ENCODE measurements at regions not wholly inside any gene's neighbourhood (a gene's known extent, or its start where the extent isn't known, plus 50 kb on each side); places are given as distances from the start of the nearest gene placed in this dataset.
"Not testable (repeated sequence)": the region's sequence is repeated elsewhere in the genome, so short reads cannot be mapped to it uniquely, and the experiment has no call there.

GRCh38 chr3:95733336-95733735 is 1081.1 kb upstream of the EPHA6 start:
- no peaks in the 10 kb centered on the region for H3K36me3 ChIP-seq (ENCODE audit: control insufficient read depth, low read length)
- no peaks in the 10 kb centered on the region for H3K79me2 ChIP-seq (ENCODE audit: control insufficient read depth, low read length)
- TF ChIP-seq, protein P1, sequence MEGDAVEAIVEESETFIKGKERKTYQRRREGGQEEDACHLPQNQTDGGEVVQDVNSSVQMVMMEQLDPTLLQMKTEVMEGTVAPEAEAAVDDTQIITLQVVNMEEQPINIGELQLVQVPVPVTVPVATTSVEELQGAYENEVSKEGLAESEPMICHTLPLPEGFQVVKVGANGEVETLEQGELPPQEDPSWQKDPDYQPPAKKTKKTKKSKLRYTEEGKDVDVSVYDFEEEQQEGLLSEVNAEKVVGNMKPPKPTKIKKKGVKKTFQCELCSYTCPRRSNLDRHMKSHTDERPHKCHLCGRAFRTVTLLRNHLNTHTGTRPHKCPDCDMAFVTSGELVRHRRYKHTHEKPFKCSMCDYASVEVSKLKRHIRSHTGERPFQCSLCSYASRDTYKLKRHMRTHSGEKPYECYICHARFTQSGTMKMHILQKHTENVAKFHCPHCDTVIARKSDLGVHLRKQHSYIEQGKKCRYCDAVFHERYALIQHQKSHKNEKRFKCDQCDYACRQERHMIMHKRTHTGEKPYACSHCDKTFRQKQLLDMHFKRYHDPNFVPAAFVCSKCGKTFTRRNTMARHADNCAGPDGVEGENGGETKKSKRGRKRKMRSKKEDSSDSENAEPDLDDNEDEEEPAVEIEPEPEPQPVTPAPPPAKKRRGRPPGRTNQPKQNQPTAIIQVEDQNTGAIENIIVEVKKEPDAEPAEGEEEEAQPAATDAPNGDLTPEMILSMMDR (IDR thresholded peaks at IDR 0.05; ENCODE audit: low read depth, low read length, poor library complexity, severe bottlenecking): no peak
- TF ChIP-seq EZH2phosphoT487 (IDR thresholded peaks at IDR 0.05; ENCODE audit: borderline replicate concordance, low read length): no peak
- H3K9me3 ChIP-seq (ENCODE audit: control insufficient read depth, insufficient read depth, low read length): no peaks in the 10 kb centered on the region
- H3K4me2 ChIP-seq (ENCODE audit: low read length): no peak overlapping the region
- no peaks in the 10 kb centered on the region for H3K9me2 ChIP-seq (replicated peaks; ENCODE audit: control insufficient read depth, low read length)
- H3K27me3 ChIP-seq (ENCODE audit: control insufficient read depth, low read length): no peaks in the 10 kb centered on the region
- H3K4me3 ChIP-seq (ENCODE audit: low read length): no peak overlapping the region
- H3F3A ChIP-seq (ENCODE audit: control insufficient read depth, insufficient read depth): no peaks in the 10 kb centered on the region
- H3K27ac ChIP-seq (ENCODE audit: low read depth, low read length): no peak overlapping the region
- no peaks in the 10 kb centered on the region for H4K20me1 ChIP-seq (ENCODE audit: control insufficient read depth, insufficient read depth, low read depth, low read length)
- H3K4me1 ChIP-seq (ENCODE audit: control insufficient read depth, low read length): no peaks in the 10 kb centered on the region

- Histone ChIP-seq H3K9me2 (replicated peaks; ENCODE audit: control insufficient read depth, low read length) (no peaks in the 10 kb centered on the region), H3K36me3 (ENCODE audit: control insufficient read depth, low read length) (no peaks in the 10 kb centered on the region), H3K4me3 (ENCODE audit: low read length) (no peak overlapping the region), H3K9me3 (ENCODE audit: control insufficient read depth, insufficient read depth, low read length) (no peaks in the 10 kb centered on the region), H3F3A (ENCODE audit: control insufficient read depth, insufficient read depth) (no peaks in the 10 kb centered on the region), H3K4me1 (ENCODE audit: control insufficient read depth, low read length) (no peaks in the 10 kb centered on the region), H3K27ac (ENCODE audit: low read depth, low read length) (no peak overlapping the region), H4K20me1 (ENCODE audit: control insufficient read depth, insufficient read depth, low read depth, low read length) (no peaks in the 10 kb centered on the region), H3K4me2 (ENCODE audit: low read length) (no peak overlapping the region), H3K79me2 (ENCODE audit: control insufficient read depth, low read length) (no peaks in the 10 kb centered on the region), H3K27me3 (ENCODE audit: control insufficient read depth, low read length) (no peaks in the 10 kb centered on the region)
- TF ChIP-seq, protein P1 (IDR thresholded peaks at IDR 0.05; ENCODE audit: low read depth, low read length, poor library complexity, severe bottlenecking): no peak
These were observed 1076.3 kb upstream of the EPHA6 start for GRCh38 chr3:95738045-95738444.

DNA sequence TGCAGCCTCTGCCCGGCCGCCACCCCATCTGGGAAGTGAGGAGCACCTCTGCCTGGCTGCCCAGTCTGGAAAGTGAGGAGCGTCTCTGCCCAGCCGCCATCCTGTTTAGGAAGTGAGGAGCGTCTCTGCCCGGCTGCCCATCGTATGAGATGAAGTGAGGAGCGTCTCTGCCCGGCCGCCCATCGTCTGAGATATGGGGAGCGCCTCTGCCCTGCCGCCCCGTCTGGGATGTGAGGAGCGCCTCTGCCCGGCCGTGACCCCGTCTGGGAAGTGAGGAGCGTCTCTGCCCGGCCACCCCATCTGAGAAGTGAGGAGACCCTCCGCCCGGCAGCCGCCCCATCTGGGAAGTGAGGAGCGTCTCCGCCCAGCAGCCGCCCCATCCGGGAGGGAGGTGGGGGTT is 1069.5 kb upstream of the EPHA6 start:
- H3K79me2 ChIP-seq (ENCODE audit: control insufficient read depth, low read length); H3K4me2 ChIP-seq (ENCODE audit: low read length); H3K36me3 ChIP-seq (ENCODE audit: control insufficient read depth, low read length); H3K9me2 ChIP-seq (replicated peaks; ENCODE audit: control insufficient read depth, low read length); H3K9me3 ChIP-seq (ENCODE audit: control insufficient read depth, insufficient read depth, low read length); H3F3A ChIP-seq (ENCODE audit: control insufficient read depth, insufficient read depth); H4K20me1 ChIP-seq (ENCODE audit: control insufficient read depth, insufficient read depth, low read depth, low read length); H3K4me1 ChIP-seq (ENCODE audit: control insufficient read depth, low read length); H3K27me3 ChIP-seq (ENCODE audit: control insufficient read depth, low read length); H3K27ac ChIP-seq (ENCODE audit: low read depth, low read length); H3K4me3 ChIP-seq (ENCODE audit: low read length): not testable (repeated sequence)

DNA sequence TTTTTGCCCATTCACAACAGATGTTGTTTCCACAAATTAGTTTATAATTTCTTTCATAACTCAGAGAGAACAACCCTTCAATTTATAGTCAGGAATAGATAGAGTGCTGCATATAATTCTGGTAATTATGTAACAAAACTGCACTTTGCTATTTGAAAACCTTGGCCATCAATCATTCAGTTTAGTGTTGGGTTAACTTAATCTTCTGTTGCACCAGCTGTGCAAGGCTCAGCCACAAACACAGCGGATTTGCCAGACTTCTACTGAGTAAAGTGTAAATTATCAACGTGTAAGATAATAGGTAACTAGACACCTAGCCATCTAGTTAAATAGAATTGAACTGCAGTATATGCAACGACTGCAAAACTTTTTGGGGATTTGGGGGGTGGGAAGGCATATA is 1064.3 kb upstream of the EPHA6 start:
- no peak overlapping the region for H3K4me3 ChIP-seq (ENCODE audit: low read length)
- H3F3A ChIP-seq (ENCODE audit: control insufficient read depth, insufficient read depth): no peaks in the 10 kb centered on the region
- H4K20me1 ChIP-seq (ENCODE audit: control insufficient read depth, insufficient read depth, low read depth, low read length): no peaks in the 10 kb centered on the region
- no peaks in the 10 kb centered on the region for H3K36me3 ChIP-seq (ENCODE audit: control insufficient read depth, low read length)
- no peaks in the 10 kb centered on the region for H3K9me2 ChIP-seq (replicated peaks; ENCODE audit: control insufficient read depth, low read length)
- TF ChIP-seq, protein P1 (IDR thresholded peaks at IDR 0.05; ENCODE audit: low read depth, low read length, poor library complexity, severe bottlenecking): no peak
- no peak for TF ChIP-seq EZH2phosphoT487 (IDR thresholded peaks at IDR 0.05; ENCODE audit: borderline replicate concordance, low read length)
- no peaks in the 10 kb centered on the region for H3K79me2 ChIP-seq (ENCODE audit: control insufficient read depth, low read length)
- H3K27me3 ChIP-seq (ENCODE audit: control insufficient read depth, low read length): no peaks in the 10 kb centered on the region
- H3K4me2 ChIP-seq (ENCODE audit: low read length): no peak overlapping the region
- H3K9me3 ChIP-seq (ENCODE audit: control insufficient read depth, insufficient read depth, low read length): no peaks in the 10 kb centered on the region
- H3K27ac ChIP-seq (ENCODE audit: low read depth, low read length): no peak overlapping the region
- H3K4me1 ChIP-seq (ENCODE audit: control insufficient read depth, low read length): no peaks in the 10 kb centered on the region

All from DOHH2 (cell line).